Islet precursor cell (in vitro differentiated cells): ENCODE measurements at regions not wholly inside any gene's neighbourhood (a gene's known extent, or its start where the extent isn't known, plus 50 kb on each side); places are given as distances from the start of the nearest gene placed in this dataset.
"Not testable (repeated sequence)": the region's sequence is repeated elsewhere in the genome, so short reads cannot be mapped to it uniquely, and the experiment has no call there.

Experiments used
- DNase-seq: peaks from one replicate; pipeline ENCODE4 v3.0.0-alpha.2; 2018

DNA sequence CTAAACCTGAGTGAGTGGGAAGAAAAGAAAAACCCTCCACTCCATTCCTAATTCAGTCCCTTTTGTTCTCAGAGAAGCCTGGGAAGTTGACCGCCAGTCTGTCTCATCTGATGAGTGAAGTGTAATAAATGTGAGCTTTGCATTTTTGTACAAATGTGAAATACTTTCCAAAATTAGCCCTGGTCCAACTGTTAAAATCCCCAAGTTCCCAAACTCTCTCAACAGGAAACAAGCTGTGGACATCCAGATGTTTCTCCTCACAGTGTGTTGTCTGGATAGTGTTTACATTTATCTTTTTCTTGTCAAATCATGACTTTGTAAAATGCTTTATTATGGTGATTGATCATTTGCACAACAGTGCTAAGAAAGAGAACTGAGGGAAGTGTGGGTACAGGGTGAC is 145.1 kb downstream of the TM2D1 start:
- DNase-seq = no peak

DNA sequence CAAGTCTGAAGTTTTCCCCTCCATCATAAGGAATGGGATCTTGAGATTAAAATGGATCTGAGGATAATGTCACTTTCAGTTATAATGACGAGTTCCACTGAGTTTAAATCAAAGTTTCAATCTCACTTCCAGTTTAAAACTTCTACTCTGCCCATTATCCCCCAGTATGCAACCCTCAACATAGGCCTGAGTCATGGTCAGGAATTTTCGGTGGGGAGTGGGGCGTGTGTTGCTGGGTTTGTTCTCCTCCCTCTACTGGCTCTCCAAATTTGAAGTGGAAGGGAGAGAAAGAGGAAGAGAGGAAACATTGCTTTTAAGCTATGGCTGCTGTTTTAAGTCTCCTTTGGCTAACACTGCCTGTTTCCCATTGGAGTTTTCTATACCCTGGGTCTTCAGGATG is 152.9 kb downstream of the TM2D1 start:
- DNase-seq = no peak

DNA sequence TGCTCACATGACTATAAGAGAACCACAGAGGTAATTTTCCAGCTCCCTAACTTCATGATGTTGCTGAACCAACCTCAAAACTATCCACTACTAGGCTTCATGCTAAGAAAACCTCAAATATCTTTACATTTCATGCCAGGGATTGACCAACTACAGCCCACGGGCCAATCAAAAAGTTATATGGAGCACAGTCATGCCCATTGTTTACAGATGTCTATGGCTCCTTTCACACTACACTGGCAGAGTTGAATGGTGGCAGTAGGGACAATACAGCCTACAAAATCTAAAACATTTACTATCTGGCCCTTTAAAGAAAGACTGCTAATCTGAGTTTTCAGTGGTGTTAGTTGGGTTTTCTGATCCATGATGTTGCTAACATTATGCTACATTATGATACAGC is 154.8 kb downstream of the TM2D1 start:
- DNase-seq = no peak

DNA sequence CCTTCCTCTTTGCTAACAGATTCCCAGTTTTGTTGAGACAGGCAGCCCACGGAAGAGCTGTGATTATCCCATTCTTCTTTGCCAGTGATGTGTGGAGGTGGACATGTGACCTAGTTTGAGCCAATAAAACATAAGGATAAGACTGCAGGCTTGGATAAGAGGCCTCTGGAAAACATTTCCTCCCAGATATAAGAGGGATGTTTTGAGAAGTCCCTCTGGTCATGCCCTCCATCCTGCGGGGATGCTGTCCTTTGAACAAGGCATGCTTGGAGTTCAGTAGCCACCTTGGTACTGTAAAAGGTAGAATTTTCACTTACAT is 155.7 kb downstream of the TM2D1 start:
- DNase-seq = no peak

DNA sequence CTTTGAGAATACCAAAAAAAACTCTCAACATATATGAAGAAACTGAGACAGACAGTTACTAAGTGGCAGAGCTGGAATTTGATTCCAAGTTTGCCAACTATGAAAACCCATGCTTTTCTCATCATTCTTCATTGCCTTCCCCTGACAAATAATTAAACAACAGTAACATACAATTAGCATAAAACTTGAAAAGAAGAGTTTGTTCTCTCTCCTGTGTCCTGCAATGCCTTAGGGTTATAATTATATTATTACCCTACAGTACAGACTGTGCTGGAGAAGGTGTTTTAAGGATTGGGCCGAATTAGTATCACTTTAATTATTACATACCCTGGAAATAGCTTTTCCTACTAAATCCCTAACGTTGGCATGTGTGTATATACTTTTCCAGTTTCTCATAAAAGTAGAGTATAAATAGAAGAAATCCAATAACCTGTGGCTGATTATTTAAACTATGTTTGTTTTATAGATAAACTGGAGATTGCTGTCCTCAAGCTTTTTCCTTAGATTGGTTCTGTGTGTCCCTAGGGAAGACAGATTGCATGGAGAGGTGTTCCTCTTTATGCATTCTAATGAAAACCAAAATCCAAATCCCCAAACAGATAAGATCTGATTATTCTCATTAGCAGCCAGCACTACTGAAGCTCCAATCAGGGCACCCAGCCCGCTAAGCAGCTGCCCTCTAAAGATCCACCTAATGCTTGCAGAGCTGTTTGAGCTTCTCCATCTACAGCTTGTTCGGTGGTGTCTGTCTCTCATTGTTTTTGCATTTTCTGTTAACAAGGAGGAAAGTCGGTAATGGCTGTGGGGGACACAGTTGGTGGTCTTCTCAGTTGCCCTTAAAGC is 156.3 kb downstream of the TM2D1 start:
- no peak for DNase-seq

DNA sequence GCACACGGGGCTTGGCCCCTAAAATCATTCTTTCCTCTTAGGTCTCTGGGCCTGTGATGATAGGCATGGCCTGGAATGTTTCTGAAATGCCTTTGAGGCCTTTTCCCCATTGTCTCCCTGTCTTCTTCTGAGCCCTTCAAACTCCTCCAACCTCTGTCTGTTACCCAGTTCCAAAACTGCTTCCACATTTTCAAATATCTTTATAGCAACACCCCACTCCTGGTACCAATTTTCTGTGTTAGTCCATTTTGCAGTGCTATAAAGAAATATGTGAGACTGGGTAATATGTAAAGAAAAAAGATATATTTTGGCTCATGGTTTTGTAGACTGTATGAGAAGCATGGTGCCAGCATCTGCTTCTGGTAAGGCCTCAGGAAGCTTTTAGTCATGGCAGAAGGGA is 158.8 kb downstream of the TM2D1 start:
- DNase-seq = no peak

DNA sequence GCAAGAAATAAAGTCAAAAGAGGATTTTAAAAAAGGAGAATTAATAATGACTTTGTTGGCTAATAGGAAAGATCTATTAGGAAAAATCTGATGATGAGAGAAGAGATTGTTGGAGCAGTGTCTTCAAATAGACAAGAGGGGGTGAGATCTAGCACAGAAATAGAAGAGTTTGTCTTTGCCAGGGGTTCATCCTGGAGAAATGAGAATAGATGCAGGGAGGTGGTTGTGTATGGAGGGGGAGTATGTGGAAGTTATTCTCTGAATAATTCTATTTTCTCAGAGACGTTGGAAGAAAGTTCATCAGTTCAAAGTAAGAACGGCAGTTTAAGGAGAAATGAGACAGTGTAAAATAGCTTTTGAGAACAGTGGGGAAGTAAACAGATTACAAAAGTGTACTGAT is 161.3 kb downstream of the TM2D1 start:
- DNase-seq = no peak

DNA sequence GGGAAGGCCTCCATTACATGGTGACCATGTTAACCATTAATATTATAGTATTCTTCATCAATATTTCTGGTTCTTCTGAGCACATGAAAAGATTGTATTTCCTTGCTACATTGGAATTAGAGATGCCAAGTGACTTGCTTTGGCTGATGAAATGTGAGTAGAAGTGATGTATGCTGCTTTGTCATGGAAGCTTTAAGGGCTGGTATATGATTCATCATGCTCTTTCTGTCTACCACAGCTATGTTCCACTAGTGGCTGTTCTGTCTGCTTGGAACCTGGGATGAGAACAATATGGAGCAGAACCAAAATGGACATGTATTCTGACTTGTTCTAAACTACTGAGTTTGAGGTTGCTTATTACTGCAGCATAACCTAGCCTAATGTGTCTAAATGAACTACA is 163.3 kb downstream of the TM2D1 start:
- DNase-seq = no peak

DNA sequence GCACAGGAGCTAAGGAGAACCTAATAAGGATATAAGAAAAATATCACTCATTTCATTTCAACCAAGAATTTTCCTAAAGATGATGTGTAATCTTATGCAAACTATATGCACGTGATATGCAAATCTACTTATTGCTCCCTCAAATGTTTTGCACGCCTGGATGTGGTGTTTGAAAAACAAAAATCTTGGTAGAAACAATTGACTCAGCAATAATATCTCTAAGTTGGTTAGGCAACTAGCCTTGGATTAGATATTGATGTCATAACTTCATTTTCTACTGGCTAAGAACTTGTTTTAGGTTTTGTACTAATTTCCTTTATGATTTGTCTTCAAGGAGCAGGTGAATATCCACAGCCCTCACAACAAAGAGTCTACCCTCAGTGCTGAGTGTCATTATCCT is 164.6 kb downstream of the TM2D1 start:
- no peak for DNase-seq

DNA sequence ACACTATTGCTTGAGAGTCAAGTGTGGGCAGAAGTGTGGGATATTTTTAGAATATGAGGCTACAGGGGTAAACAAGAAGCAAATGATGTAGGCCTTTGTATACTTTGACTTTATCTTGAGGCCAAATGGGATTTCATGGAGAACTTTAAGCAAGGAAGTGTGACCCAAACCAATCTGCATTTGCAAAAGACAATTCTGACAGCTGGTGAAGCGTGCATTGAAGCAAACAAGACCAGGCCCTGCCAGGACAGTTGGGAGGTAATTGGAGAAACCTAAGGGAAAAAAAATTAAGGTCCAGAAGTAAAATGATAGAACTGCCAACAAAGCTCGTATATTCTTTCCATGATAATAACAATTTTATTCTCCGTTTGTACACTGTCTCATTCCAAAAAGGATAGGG is 168.3 kb downstream of the TM2D1 start:
- no peak for DNase-seq

DNA sequence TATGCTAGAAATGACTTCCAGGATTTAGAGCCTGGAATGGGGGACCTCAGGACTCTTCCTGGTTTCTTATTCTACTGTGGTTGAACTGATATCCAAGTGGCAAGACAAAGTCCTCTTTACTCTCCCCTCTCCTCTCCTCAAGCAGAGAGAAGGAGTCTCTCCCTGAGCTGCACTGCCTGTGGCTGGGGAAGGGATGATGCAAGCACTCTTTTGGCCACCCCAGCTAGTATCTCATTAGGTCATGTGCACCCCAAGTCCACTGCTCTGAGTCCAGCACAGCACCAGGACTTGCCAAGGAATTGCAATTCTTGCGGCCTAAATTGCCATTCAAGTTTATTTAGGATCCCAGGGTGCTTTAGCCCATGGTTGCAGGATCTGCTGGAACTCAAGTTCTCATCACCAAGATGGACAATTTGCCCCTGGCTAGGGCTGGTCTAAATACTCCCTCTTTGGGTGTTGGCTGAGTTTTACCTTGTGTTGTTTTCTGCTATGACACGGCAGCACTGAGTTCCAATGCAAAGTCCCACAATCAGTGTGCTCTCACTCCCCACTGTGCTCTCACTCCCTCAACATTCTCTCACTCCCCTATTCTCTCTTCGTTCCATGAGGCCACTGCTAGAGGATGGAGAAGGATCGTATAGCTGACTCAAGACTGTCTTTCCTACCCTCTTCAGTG is 172.2 kb downstream of the TM2D1 start:
- no peak for DNase-seq

DNA sequence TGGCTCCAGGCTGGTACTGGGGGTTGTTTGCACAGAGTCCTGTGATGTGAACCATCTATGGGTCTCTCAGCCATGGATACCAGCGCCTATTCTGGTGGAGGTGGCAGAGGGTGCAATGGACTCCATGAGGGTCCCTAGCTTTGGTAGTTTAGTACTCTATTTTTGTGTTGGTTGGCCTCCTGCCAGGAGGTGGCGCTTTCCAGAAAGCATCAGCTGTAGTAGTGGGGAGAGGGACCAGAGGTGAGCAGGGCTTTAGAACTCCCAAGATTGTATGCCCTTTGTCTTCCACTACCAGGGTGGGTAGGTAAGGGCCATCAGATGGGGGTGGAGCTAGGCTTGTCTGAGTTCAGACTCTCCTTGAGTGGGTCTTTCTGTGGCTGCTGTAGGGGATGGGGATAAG is 177.6 kb downstream of the TM2D1 start:
- DNase-seq = not testable (repeated sequence)

DNA sequence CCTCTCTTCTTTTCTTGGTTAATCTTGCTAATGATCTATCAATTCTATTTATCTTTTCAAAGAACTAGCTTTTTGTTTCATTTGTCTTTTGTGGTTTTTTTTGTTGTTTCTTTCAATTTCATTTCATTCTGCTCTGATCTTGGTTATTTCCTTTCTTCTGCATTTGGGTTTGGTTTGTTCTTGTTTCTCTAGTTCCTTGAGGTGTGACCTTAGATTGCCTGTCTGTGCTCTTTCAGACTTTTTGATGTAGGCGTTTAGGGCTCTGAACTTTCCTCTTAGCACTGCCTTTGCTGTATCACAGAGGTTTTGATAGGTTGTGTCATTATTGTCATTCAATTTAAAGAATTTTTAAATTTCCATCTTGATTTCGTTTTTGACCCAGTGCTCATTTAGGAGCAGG is 180.1 kb downstream of the TM2D1 start:
- DNase-seq = not testable (repeated sequence)

DNA sequence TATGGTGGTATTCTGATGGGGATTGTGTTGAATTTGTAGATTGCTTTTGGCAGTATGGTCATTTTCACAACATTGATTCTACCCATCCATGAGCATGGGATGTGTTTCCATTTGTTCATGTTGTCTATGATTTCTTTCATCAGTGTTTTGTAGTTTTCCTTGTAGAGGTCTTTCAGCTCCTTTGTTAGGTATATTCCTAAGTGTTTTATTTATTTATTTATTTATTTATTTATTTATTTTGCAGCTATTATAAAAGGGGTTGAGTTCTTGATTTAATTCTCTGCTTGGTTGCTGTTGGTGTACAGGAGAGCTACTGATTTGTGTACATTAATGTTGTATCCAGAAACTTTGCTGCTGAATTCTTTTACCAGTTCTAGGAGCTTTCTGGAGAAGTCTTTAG is 181.4 kb downstream of the TM2D1 start:
- DNase-seq = not testable (repeated sequence)

DNA sequence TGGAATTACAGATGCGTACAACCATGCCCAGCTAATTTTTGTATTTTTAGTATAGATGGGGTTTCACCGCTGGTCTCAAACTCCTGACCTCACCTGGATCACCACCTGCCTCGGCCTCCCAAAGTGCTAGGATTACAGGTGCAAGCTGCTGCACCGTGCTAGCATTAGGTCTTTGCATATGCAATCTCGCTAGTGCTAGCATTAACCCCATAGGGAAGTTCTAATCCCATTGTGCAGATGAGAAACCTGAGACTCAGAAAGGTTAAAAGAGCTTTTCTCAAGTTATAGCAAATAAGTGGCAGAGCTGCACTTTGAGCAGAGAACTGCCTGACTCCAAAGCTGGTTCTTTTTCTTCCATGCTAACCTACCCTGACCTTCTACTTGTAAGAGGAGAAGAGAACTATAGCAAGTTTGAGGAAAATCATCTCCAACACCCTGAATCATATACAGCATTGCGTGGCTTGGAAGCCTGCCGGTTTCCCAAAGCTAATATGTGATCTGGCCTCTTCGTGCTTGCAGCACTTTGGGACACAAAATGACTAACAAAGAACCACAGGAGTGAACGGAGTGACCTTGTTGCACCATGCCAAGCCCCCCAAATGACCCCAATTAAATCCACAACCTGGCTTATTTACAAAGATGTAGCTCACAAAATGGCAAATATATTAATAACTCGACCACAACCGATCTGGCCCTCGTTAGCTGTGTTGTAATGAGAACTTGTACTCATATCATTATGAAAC is 185.1 kb downstream of the TM2D1 start:
- no peak for DNase-seq

DNA sequence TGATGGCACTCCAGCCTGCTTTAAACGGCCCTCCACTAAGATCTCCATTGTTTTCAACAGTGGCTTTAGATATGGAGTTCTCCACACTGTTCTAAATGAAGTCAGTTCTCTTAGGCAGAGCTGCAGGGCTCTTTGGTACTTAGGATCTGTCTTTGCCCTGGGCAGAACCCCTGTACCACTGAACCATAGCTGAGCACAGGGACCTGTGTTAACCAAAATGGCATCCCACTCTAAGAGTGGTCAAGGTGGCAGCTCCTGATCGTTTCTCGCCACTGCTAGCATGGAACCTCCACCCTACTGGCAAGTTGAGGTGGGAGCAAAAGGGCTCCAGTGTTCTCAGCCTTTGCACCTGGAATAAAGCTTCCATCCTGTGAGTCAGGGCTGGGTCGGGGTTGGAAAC is 186.7 kb downstream of the TM2D1 start:
- no peak for DNase-seq

DNA sequence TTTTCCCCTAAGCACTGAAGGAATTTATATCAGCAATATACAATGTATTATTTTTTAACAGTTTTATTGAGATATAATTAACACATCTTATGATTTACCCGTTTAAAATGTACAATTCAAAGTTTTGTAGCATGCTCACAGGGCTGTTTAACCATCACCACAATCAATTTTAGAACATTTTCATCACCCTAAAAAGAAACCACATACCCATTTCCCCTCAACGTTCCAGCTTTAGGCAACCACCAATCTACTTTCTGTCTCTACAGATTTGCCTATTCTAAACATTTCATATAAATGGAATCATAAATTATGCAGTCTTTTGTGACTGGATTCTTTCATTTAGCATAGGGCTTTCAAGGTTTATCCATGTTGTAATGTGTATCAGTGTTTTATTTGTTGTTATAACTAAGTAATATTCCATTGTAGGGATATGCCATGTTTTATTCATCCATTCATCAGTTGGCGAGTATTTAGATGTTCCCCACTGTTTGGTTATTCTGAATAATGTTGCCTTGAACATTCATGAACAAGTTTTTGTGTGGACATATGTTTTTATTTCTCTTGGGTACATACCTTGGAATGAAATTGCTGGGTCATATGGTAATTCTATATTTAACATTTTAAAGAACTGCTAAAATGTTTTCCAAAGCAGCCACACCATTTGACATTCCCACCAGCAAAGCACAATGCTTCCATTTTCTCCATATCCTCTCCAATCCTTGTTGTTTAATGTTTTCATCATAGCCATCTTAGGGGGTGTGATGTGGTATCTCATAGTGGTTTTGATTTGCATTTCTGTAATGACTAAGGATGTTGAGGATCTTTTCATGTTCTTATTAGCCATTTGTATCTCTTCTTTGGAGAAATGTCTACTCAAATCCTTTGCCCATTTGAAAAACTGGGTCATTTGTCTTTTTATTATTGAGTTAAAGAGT is 188.5 kb downstream of the TM2D1 start:
- no peak for DNase-seq

DNA sequence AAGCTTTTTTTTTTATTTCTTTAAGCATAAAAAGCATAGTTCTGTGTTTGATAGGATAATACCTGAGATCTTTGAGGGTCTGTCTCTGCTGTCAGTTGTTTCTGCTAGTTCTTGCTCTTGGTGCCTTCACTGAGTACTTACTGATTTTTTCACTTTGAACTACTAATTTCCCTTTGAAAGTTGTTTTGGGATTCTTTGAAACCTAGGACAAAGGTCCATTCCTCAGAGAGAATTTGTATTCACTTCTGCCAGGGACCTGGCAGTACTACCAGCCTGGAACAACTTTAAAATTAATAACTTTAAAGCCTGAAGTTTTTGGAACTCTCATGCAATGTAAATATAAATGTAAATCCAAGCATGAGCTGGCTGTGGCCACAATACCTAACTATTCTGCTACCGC is 190.1 kb downstream of the TM2D1 start:
- no peak for DNase-seq

DNA sequence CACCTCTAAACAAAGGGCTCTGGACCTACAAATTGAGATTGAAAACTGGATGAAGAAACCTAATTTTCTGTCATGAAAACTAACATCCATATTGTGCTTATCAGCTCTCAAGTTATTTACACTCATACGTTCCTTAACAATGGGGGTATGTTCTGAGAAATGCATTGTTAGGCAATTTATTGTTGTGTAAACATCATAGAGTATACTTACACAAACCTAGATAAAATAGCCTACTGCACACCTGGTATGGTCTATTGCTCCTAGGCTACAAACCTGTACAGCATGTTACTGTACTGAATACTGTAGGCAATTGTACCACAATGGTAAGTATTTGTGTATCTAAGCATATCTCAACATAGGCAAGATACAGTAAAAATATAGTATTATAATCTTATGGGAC is 191.4 kb downstream of the TM2D1 start:
- no peak for DNase-seq

DNA sequence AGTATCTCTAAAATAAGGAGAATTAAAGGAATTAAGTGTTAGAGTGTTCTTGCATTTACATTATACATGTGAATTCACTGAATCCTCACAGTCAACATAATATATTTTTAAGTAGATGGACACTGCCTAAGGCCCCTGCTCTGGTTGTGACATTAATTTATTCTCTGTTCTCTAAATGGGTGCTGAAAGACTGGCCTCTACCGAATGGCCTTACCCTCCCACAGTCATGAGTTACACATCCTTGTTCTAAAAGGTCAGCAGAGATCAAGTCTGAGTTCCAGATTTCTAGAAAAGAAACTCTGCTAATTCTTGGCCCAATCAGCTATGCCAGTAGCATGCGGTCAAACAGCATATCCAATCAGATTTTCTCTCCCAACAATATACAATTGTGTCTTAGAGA is 193.2 kb downstream of the TM2D1 start:
- no peak for DNase-seq

DNA sequence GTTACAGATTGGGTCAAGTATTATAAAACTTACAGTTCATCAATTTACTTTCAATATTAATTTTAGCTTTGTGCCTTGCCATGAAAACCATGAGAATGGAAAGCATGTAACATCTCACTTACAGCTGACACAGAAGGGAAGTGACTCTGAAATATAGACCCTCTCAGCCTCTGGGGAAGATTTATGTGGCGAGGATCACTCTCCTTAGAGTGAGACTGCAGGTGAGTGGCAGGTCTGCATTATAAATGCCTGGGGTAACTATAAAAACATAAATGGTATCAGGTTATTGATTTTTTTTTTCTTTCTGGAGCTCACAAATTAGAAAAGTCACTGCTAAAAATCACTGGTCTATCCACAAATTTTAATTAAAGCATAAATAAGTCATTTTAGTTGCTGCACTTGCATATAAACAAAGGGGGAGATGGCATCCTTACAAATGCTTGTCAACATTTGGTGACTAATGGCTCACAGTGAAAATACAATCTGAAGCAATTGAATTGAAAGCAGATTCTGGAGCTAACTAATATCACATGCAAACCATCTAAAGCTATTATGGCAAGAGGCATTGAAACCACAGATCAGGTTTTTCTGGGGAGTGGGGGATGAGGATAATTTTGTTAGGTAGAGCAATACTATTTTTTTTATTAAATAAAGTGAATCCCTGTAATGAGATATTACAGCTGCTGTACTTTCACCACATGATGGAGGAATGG is 200.9 kb downstream of the TM2D1 start:
- DNase-seq = no peak

DNA sequence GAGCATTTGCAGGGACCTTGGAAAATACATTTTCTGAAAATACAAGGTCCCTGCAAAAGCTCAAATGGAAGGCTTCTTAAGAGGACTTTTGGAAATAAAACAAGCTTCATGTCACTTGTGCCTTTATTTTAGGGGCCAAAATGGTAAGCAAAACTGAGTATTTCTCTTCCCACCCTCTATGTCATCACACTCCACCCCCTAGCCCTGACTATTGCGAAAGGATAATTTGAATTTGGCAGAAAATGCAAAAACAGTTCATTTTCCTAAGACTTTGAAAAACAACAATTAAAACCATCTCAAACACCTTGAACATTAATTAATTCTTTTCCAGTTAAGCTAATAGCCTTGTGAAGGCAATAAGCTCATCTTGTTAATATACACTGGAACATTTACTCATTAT is 201.7 kb downstream of the TM2D1 start:
- no peak for DNase-seq
